Natural killer cell (primary cell): ENCODE measurements at regions not wholly inside any gene's neighbourhood (a gene's known extent, or its start where the extent isn't known, plus 50 kb on each side); places are given as distances from the start of the nearest gene placed in this dataset.

Experiments used
- ATAC-seq, 3 donors: fragments of 150-1000 bp in 2 of 3; fragments of 200-7000 bp in 1 of 3; cut with Tn5 transposase; 1 replicate in 1 of 3; 2 replicates in 2 of 3; pipeline ENCODE4 v1.10.0; 2021; ENCODE audit warnings: mild to moderate bottlenecking in 2 of 3, moderate library complexity in 2 of 3
- DNase-seq, 2 donors: peaks; one replicate each; pipeline versions ENCODE4 v3.0.0 to v3.0.0-alpha.2; 2013 to 2021; ENCODE audit warnings: mixed read lengths in 1 of 2
- H3K27ac ChIP-seq: one replicate; pipeline ENCODE4 v1.5.1; 2013; ENCODE audit warnings: mild to moderate bottlenecking, low read length
- H3K27me3 ChIP-seq: one replicate; pipeline ENCODE4 v1.6.1; 2013; ENCODE audit warnings: low read length; ENCODE audit not compliant: control insufficient read depth, insufficient read depth
- H3K36me3 ChIP-seq: one replicate; pipeline ENCODE4 v1.6.1; 2013; ENCODE audit warnings: low read length; ENCODE audit not compliant: control insufficient read depth, insufficient read depth
- H3K4me1 ChIP-seq: one replicate; pipeline ENCODE4 v1.6.1; 2013; ENCODE audit warnings: low read length; ENCODE audit not compliant: control insufficient read depth, insufficient read depth
- H3K4me3 ChIP-seq: one replicate; pipeline ENCODE4 v1.5.1; 2013; ENCODE audit warnings: low read length
- H3K9me3 ChIP-seq: one replicate; pipeline ENCODE4 v1.6.1; 2013; ENCODE audit warnings: low read length; ENCODE audit not compliant: control insufficient read depth, insufficient read depth
- H3K27ac Mint-ChIP-seq, 2 donors: one replicate each; pipeline ENCODE4 v1.8.0; 2022; ENCODE audit warnings: mild to moderate bottlenecking in 2 of 2, mixed read lengths in 2 of 2, moderate library complexity in 1 of 2
- H3K27me3 Mint-ChIP-seq, 2 donors: one replicate each; pipeline ENCODE4 v1.8.0; 2022; ENCODE audit warnings: low read depth in 2 of 2, mixed read lengths in 2 of 2
- H3K36me3 Mint-ChIP-seq: one replicate; pipeline ENCODE4 v1.8.0; 2022; ENCODE audit warnings: mixed read lengths
- H3K4me1 Mint-ChIP-seq, 2 donors: one replicate each; pipeline ENCODE4 v1.8.0; 2022; ENCODE audit warnings: mixed read lengths in 2 of 2
- H3K4me3 Mint-ChIP-seq: one replicate; pipeline ENCODE4 v1.8.0; 2022; ENCODE audit warnings: mild to moderate bottlenecking, moderate library complexity, mixed read lengths
- H3K9me3 Mint-ChIP-seq, 2 donors: one replicate each; pipeline ENCODE4 v1.8.0; 2022; ENCODE audit warnings: mixed read lengths in 2 of 2
- CTCF ChIP-seq: fragments of 200-600 bp; IDR thresholded peaks from one replicate; pipeline ENCODE4 v1.8.0; 2022; ENCODE audit warnings: antibody characterized with exemption
- WGBS: methylation state at CpG from one replicate; pipeline ENCODE4 v1.1.7; 2013; ENCODE audit warnings: missing lambda C conversion rate; ENCODE audit not compliant: insufficient coverage; 5-methylcytosine and 5-hydroxymethylcytosine counted together
- intact Hi-C: fragments of 100-400 bp; cut with micrococcal nuclease; formaldehyde crosslinking; loops from one replicate; pipeline ENCODE4 v1.14.2; 2022

- Mint-ChIP-seq H3K4me3 (no peak overlapping the region), H3K4me1 (no peaks in the 10 kb centered on the region), H3K27me3 (peaks cover 6 to 12% of the 10 kb centered on the region in 2 donors), H3K36me3 (no peaks in the 10 kb centered on the region), H3K9me3 (no peaks in the 10 kb centered on the region), H3K27ac (no peak overlapping the region)
- TF ChIP-seq CTCF = no peak
- no peaks in the 10 kb centered on the region for H3K36me3 ChIP-seq
- no peaks in the 10 kb centered on the region for H3K4me1 ChIP-seq
- no peaks in the 10 kb centered on the region for H3K9me3 ChIP-seq
- intact Hi-C loops = no loop called here
- H3K27ac ChIP-seq = no peak overlapping the region
- no peak overlapping the region for H3K4me3 ChIP-seq
- ATAC-seq = no peak
- no peak for DNase-seq
- WGBS = 55% methylated on average over 1 of the region's 1 CpG
- no peaks in the 10 kb centered on the region for H3K27me3 ChIP-seq
Measured at GRCh38 chr15:91699741-91700140, 153.8 kb upstream of the SLCO3A1 start.

- ATAC-seq (no peak), DNase-seq (no peak)
- peaks cover 16% of the 10 kb centered on the region for H3K4me1 ChIP-seq
- H3K4me3 Mint-ChIP-seq = no peak overlapping the region
- TF ChIP-seq CTCF = no peak
- no peaks in the 10 kb centered on the region for H3K27me3 ChIP-seq
- H3K27ac Mint-ChIP-seq = no peak overlapping the region
- peaks cover 10 to 17% of the 10 kb centered on the region in 2 donors for H3K4me1 Mint-ChIP-seq
- no peaks in the 10 kb centered on the region for H3K9me3 Mint-ChIP-seq
- no peak overlapping the region for H3K27ac ChIP-seq
- H3K4me3 ChIP-seq = no peak overlapping the region
- H3K36me3 Mint-ChIP-seq = no peaks in the 10 kb centered on the region
- H3K36me3 ChIP-seq = no peaks in the 10 kb centered on the region
- intact Hi-C loops = no loop called here
- H3K27me3 Mint-ChIP-seq = peaks cover 6 to 8% of the 10 kb centered on the region in 2 donors
- no peaks in the 10 kb centered on the region for H3K9me3 ChIP-seq
- 100% methylated on average over 1 of the region's 2 CpGs for WGBS
Measured at GRCh38 chr15:91703274-91703673, 150.2 kb upstream of the SLCO3A1 start.

GRCh38 chr15:91704343-91704742 is 149.2 kb upstream of the SLCO3A1 start:
- intact Hi-C loops = no loop called here
- Histone ChIP-seq H3K9me3 (no peaks in the 10 kb centered on the region), H3K36me3 (no peaks in the 10 kb centered on the region), H3K4me1 (peaks cover 16% of the 10 kb centered on the region), H3K27me3 (no peaks in the 10 kb centered on the region), H3K27ac (no peak overlapping the region), H3K4me3 (no peak overlapping the region)
- TF ChIP-seq CTCF = no peak
- H3K27ac Mint-ChIP-seq = no peak overlapping the region
- H3K27me3 Mint-ChIP-seq = peaks cover 6 to 8% of the 10 kb centered on the region in 2 donors
- no peak overlapping the region for H3K4me3 Mint-ChIP-seq
- ATAC-seq = no peak
- 96% methylated on average over 5 of the region's 5 CpGs for WGBS
- no peaks in the 10 kb centered on the region for H3K9me3 Mint-ChIP-seq
- no peak for DNase-seq
- H3K36me3 Mint-ChIP-seq = no peaks in the 10 kb centered on the region
- peaks cover 10 to 17% of the 10 kb centered on the region in 2 donors for H3K4me1 Mint-ChIP-seq

GRCh38 chr15:91706322-91707032 is 147.0 kb upstream of the SLCO3A1 start:
- H3K4me1 ChIP-seq = peaks cover 19% of the 10 kb centered on the region
- Mint-ChIP-seq H3K27ac (peak overlapping the region; percentile 82 to 83), H3K9me3 (no peaks in the 10 kb centered on the region), H3K36me3 (no peaks in the 10 kb centered on the region), H3K27me3 (peaks cover 0 to 9% of the 10 kb centered on the region in 2 donors), H3K4me3 (peak overlapping the region; percentile 65), H3K4me1 (peaks cover 22 to 31% of the 10 kb centered on the region in 2 donors)
- no peaks in the 10 kb centered on the region for H3K36me3 ChIP-seq
- peak; percentile 96 to 99 (median 98) for ATAC-seq
- 18% methylated on average over 9 of the region's 9 CpGs for WGBS
- H3K27ac ChIP-seq = peak overlapping the region; percentile 52
- intact Hi-C loops = loop anchor here (2.0 to 5.0 kb wide), 3 partner anchors 50 to 376 kb away; no protein-coding TSS in a partner anchor
- H3K9me3 ChIP-seq = no peaks in the 10 kb centered on the region
- peak; percentile 70 to 91 for DNase-seq
- no peak overlapping the region for H3K4me3 ChIP-seq
- peak; percentile 85 for TF ChIP-seq CTCF
- no peaks in the 10 kb centered on the region for H3K27me3 ChIP-seq
